ENCODE measurements at regions not wholly inside any gene's neighbourhood (a gene's known extent, or its start where the extent isn't known, plus 50 kb on each side); places are given as distances from the start of the nearest gene placed in this dataset.

GRCh38 chr16:66274335-66275110 lies 92.0 kb upstream of the CDH5 start (continued):
- TF ChIP-seq PHF8 (conservative IDR thresholded peaks at IDR 0.05; ENCODE audit: low read depth, low read length), result no peak

Measured in H1 (cell line).